Loucy (cell line): ENCODE measurements at regions not wholly inside any gene's neighbourhood (a gene's known extent, or its start where the extent isn't known, plus 50 kb on each side); places are given as distances from the start of the nearest gene placed in this dataset.

Experiments used
- H2AFZ ChIP-seq: fragments of 200-600 bp; sonication (generic); 2 replicates; pipeline ENCODE4 v1.6.0; 2016; ENCODE audit warnings: antibody characterized with exemption, mild to moderate bottlenecking, low read length, moderate library complexity
- H3F3A ChIP-seq: fragments of 200-600 bp; 2 replicates; pipeline ENCODE4 v1.6.0; 2016; ENCODE audit warnings: antibody characterized with exemption, low read depth, mild to moderate bottlenecking
- H3K27me3 ChIP-seq: fragments of 200-600 bp; sonication (generic); 2 replicates; pipeline ENCODE4 v1.6.1; 2014; ENCODE audit warnings: low read length, mild to moderate bottlenecking; ENCODE audit not compliant: insufficient read depth, poor library complexity, severe bottlenecking
- H3K36me3 ChIP-seq: fragments of 200-600 bp; sonication (generic); 2 replicates; pipeline ENCODE4 v1.6.1; 2016; ENCODE audit warnings: low read length; ENCODE audit not compliant: insufficient read depth
- H3K4me1 ChIP-seq: fragments of 200-600 bp; sonication (generic); 2 replicates; pipeline ENCODE4 v1.5.1; 2014; ENCODE audit warnings: low read length, mild to moderate bottlenecking; ENCODE audit not compliant: insufficient read depth, poor library complexity, severe bottlenecking
- H3K4me2 ChIP-seq: fragments of 200-600 bp; sonication (generic); 2 replicates; pipeline ENCODE4 v1.6.0; 2014; ENCODE audit warnings: antibody characterized with exemption, low read length, low read depth, mild to moderate bottlenecking; ENCODE audit not compliant: poor library complexity, severe bottlenecking
- H3K4me3 ChIP-seq: fragments of 200-600 bp; sonication (generic); 2 replicates; pipeline ENCODE4 v1.5.1; 2014; ENCODE audit warnings: low read length, mild to moderate bottlenecking, mixed read lengths; ENCODE audit not compliant: poor library complexity, severe bottlenecking
- H3K79me2 ChIP-seq: fragments of 200-600 bp; sonication (generic); 2 replicates; pipeline ENCODE4 v1.6.1; 2014; ENCODE audit warnings: low read length; ENCODE audit not compliant: insufficient read depth
- H3K9ac ChIP-seq: fragments of 200-600 bp; sonication (generic); 2 replicates; pipeline ENCODE4 v1.6.0; 2014; ENCODE audit warnings: mild to moderate bottlenecking, low read depth, low read length, moderate library complexity; ENCODE audit not compliant: poor library complexity, severe bottlenecking
- H3K9me2 ChIP-seq: fragments of 200-600 bp; sonication (generic); replicated peaks from 2 replicates; pipeline ENCODE4 v1.6.1; 2016; ENCODE audit warnings: low read depth, low read length, mixed read lengths
- H3K9me3 ChIP-seq: fragments of 200-600 bp; sonication (generic); 2 replicates; pipeline ENCODE4 v1.6.1; 2014; ENCODE audit warnings: mild to moderate bottlenecking, antibody characterized with exemption, low read length, low read depth; ENCODE audit not compliant: insufficient read depth
- H4K20me1 ChIP-seq: fragments of 200-600 bp; sonication (generic); 2 replicates; pipeline ENCODE4 v1.6.0; 2014; ENCODE audit warnings: antibody characterized with exemption, low read length, mild to moderate bottlenecking; ENCODE audit not compliant: insufficient read depth, poor library complexity, severe bottlenecking
- EZH2phosphoT487 ChIP-seq: fragments of 200-600 bp; IDR thresholded peaks from 2 replicates; pipeline ENCODE4 v1.6.1; 2018; ENCODE audit warnings: antibody characterized with exemption, mild to moderate bottlenecking, moderate library complexity, borderline replicate concordance
- TF ChIP-seq, protein P1 (sequence below): fragments of 200-600 bp; sonication (generic); conservative IDR thresholded peaks from 2 replicates; pipeline ENCODE4 v1.5.1; 2014; ENCODE audit warnings: mild to moderate bottlenecking, antibody characterized with exemption, low read length

DNA sequence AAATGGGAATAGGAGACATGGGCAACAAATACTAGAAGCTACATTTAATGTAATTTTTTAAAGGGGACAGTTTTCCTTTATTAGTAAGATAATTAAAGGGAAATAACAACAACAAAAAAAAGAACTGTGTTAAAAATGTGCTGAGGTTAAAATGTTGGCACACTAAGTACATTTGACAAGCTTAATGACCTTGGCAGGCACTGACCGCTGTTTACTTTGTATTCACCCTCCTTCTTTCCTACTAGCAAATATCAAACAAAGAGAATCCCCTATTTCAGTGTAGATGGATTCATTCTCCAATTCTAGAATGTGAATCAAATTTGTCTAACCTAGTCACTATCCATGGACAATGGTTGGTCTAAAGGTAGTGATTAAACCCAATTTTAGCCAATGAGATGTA lies 77.5 kb upstream of the TOMM7 start:
- no peaks in the 10 kb centered on the region for H3K79me2 ChIP-seq
- no peak overlapping the region for H3K9ac ChIP-seq
- H3K27me3 ChIP-seq = no peaks in the 10 kb centered on the region
- H3K36me3 ChIP-seq = no peaks in the 10 kb centered on the region
- H3K4me3 ChIP-seq = no peak overlapping the region
- H3K9me2 ChIP-seq = no peaks in the 10 kb centered on the region
- no peaks in the 10 kb centered on the region for H3K9me3 ChIP-seq
- H4K20me1 ChIP-seq = no peaks in the 10 kb centered on the region
- TF ChIP-seq, protein P1, sequence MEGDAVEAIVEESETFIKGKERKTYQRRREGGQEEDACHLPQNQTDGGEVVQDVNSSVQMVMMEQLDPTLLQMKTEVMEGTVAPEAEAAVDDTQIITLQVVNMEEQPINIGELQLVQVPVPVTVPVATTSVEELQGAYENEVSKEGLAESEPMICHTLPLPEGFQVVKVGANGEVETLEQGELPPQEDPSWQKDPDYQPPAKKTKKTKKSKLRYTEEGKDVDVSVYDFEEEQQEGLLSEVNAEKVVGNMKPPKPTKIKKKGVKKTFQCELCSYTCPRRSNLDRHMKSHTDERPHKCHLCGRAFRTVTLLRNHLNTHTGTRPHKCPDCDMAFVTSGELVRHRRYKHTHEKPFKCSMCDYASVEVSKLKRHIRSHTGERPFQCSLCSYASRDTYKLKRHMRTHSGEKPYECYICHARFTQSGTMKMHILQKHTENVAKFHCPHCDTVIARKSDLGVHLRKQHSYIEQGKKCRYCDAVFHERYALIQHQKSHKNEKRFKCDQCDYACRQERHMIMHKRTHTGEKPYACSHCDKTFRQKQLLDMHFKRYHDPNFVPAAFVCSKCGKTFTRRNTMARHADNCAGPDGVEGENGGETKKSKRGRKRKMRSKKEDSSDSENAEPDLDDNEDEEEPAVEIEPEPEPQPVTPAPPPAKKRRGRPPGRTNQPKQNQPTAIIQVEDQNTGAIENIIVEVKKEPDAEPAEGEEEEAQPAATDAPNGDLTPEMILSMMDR = no peak
- no peak for TF ChIP-seq EZH2phosphoT487
- H3K4me1 ChIP-seq = no peaks in the 10 kb centered on the region
- no peak overlapping the region for H3K4me2 ChIP-seq
- H3F3A ChIP-seq = no peaks in the 10 kb centered on the region
- no peak overlapping the region for H2AFZ ChIP-seq

DNA sequence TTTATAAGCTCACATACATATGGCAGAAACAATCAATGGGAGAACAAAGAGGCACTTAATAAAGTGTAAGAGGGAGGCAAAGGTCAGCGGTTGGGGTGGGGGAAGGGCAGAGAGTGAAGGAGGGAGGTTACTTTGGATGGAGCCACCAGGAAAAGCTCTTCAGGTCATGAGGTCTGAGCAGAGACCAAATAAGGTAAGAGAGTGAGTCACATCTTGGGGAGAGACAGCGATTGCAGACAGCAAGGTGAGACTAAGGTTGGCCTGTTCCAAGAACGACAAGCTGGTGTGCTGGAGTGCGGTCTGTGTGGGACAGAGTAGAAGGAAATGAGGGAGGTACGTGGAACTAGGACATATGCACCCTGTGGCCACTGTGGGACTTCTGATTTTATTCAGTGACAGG lies 74.3 kb upstream of the TOMM7 start:
- no peaks in the 10 kb centered on the region for H3K4me1 ChIP-seq
- H3K79me2 ChIP-seq = no peaks in the 10 kb centered on the region
- H3K9ac ChIP-seq = no peak overlapping the region
- H4K20me1 ChIP-seq = no peaks in the 10 kb centered on the region
- no peaks in the 10 kb centered on the region for H3F3A ChIP-seq
- TF ChIP-seq, protein P1 = no peak
- TF ChIP-seq EZH2phosphoT487 = no peak
- H3K4me3 ChIP-seq = no peak overlapping the region
- no peak overlapping the region for H2AFZ ChIP-seq
- H3K36me3 ChIP-seq = no peaks in the 10 kb centered on the region
- H3K27me3 ChIP-seq = no peaks in the 10 kb centered on the region
- no peaks in the 10 kb centered on the region for H3K9me2 ChIP-seq
- H3K4me2 ChIP-seq = no peak overlapping the region
- H3K9me3 ChIP-seq = no peaks in the 10 kb centered on the region

DNA sequence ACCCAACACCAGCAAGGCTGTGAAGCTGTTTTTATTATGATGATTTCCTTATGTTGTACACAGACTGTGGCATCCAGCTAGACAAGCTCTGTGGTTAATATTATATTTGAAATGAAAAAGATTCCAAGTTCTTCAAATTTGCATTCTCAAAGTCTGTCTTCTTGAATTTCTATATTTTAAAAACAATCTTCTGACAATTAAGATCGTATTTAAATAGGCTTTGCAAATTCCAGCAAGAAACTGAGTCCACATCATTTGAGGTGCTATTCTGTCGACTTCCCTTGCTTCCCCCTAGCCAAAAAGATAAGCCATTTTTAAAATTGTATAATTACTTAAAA lies 73.1 kb upstream of the TOMM7 start:
- no peaks in the 10 kb centered on the region for H3K4me1 ChIP-seq
- no peak overlapping the region for H3K4me2 ChIP-seq
- H3F3A ChIP-seq = no peaks in the 10 kb centered on the region
- no peaks in the 10 kb centered on the region for H3K9me3 ChIP-seq
- no peaks in the 10 kb centered on the region for H4K20me1 ChIP-seq
- TF ChIP-seq, protein P1 = no peak
- no peak for TF ChIP-seq EZH2phosphoT487
- no peaks in the 10 kb centered on the region for H3K27me3 ChIP-seq
- no peaks in the 10 kb centered on the region for H3K36me3 ChIP-seq
- no peak overlapping the region for H2AFZ ChIP-seq
- H3K9ac ChIP-seq = no peak overlapping the region
- H3K4me3 ChIP-seq = no peak overlapping the region
- no peaks in the 10 kb centered on the region for H3K9me2 ChIP-seq
- H3K79me2 ChIP-seq = no peaks in the 10 kb centered on the region
